ENCODE measurements at regions not wholly inside any gene's neighbourhood (a gene's known extent, or its start where the extent isn't known, plus 50 kb on each side); places are given as distances from the start of the nearest gene placed in this dataset.
"Not testable (repeated sequence)": the region's sequence is repeated elsewhere in the genome, so short reads cannot be mapped to it uniquely, and the experiment has no call there.

DNA sequence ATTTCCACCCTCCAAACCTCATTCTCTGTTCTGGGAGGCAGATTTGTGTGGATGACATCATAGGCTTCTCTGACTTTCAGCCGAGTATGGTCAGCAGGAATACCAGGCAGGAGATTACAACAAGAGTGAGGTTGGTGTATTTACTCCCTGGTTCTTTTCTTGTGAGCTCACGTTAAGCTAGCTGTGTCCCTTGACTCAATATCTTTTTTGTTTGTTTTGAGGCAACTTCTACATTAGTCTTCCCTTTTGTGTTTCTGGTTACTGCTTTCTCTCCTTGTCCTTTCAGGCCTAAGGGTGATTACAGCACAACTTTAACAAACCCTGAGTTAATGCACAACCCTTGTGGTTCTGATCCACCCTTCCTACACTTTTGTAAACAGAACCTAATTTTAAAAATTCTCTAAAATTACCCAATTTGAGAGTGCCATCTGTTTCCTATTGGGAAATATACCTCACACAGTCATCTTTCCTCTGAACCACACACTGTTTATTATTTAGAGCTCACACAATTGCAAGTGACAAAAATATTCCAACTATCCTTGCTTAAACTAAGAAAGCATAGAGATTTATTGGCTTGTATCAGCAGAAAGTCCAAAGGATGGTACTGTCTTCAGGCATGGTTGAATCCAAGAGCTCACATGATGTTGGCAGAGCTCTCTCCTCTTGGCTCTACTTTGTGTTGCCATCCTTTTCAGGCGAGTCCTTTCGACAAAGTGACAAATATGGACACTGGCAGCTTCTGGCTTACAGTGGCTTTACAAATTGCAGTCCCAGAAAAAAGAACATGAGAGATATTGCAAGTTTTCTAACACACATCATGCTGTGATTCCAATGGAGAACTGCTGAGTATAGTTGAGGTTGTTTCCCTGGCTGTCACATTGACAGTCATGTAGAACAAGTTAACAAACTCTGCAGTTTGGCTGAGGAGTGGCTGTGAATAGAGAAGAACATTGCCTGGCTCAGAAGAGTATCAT, 150.5 kb upstream of the DDIT4L start:
- Mint-ChIP-seq H3K9me3 (no peaks in the 10 kb centered on the region), H3K27me3 (no peaks in the 10 kb centered on the region), H3K4me1 (ENCODE audit: low read depth) (no peaks in the 10 kb centered on the region), H3K27ac (no peak overlapping the region), H3K4me3 (no peak overlapping the region), H3K36me3 (ENCODE audit: low read depth) (no peaks in the 10 kb centered on the region)
- H3K9me3 ChIP-seq (ENCODE audit: control insufficient read depth in 1 of 2, insufficient read depth in 1 of 2, low read length in 2 of 2) = no peaks in the 10 kb centered on the region
- TF ChIP-seq CTCF (IDR thresholded peaks at IDR 0.05) = no peak
- no peak for ATAC-seq (ENCODE audit: poor library complexity)
- H3K4me1 ChIP-seq (ENCODE audit: insufficient read depth, low read length) = no peaks in the 10 kb centered on the region
- H3K4me3 ChIP-seq (ENCODE audit: low read length) = no peak overlapping the region
- ChIA-PET POLR2A (no interaction called here), CTCF (no interaction called here)
- intact Hi-C loops (cut with DNase I, micrococcal nuclease) = no loop called here
- H3K27me3 ChIP-seq (ENCODE audit: control insufficient read depth in 1 of 2, insufficient read depth in 2 of 2, low read length in 2 of 2) = no peaks in the 10 kb centered on the region
- H3K36me3 ChIP-seq (ENCODE audit: insufficient read depth, low read length) = no peaks in the 10 kb centered on the region
- H3K27ac ChIP-seq (ENCODE audit: low read depth in 1 of 2, low read length in 2 of 2) = no peak overlapping the region
- no peak for DNase-seq

GRCh38 chr4:100339870-100340269, 149.6 kb upstream of the DDIT4L start:
- H3K36me3 ChIP-seq (ENCODE audit: insufficient read depth, low read length) = no peaks in the 10 kb centered on the region
- H3K36me3 Mint-ChIP-seq (ENCODE audit: low read depth) = no peaks in the 10 kb centered on the region
- no peaks in the 10 kb centered on the region for H3K4me1 ChIP-seq (ENCODE audit: insufficient read depth, low read length)
- ATAC-seq (ENCODE audit: poor library complexity) (no peak), DNase-seq (no peak)
- no peaks in the 10 kb centered on the region for H3K27me3 Mint-ChIP-seq
- H3K4me3 Mint-ChIP-seq = no peak overlapping the region
- no peak overlapping the region for H3K27ac Mint-ChIP-seq
- no peak overlapping the region for H3K27ac ChIP-seq (ENCODE audit: low read depth in 1 of 2, low read length in 2 of 2)
- H3K9me3 ChIP-seq (ENCODE audit: control insufficient read depth in 1 of 2, insufficient read depth in 1 of 2, low read length in 2 of 2) = no peaks in the 10 kb centered on the region
- no peak overlapping the region for H3K4me3 ChIP-seq (ENCODE audit: low read length)
- CTCF ChIA-PET = no interaction called here
- no peaks in the 10 kb centered on the region for H3K27me3 ChIP-seq (ENCODE audit: control insufficient read depth in 1 of 2, insufficient read depth in 2 of 2, low read length in 2 of 2)
- no peak for TF ChIP-seq CTCF (IDR thresholded peaks at IDR 0.05)
- POLR2A ChIA-PET = no interaction called here
- H3K9me3 Mint-ChIP-seq = peaks cover 4% of the 10 kb centered on the region
- intact Hi-C loops (cut with DNase I, micrococcal nuclease) = no loop called here
- no peaks in the 10 kb centered on the region for H3K4me1 Mint-ChIP-seq (ENCODE audit: low read depth)

- H3K4me3 ChIP-seq (ENCODE audit: low read length); H3K36me3 ChIP-seq (ENCODE audit: insufficient read depth, low read length); CTCF ChIA-PET; H3K4me3 Mint-ChIP-seq; H3K27ac Mint-ChIP-seq; H3K27ac ChIP-seq (ENCODE audit: low read depth in 1 of 2, low read length in 2 of 2); intact Hi-C loops (cut with DNase I, micrococcal nuclease); H3K4me1 ChIP-seq (ENCODE audit: insufficient read depth, low read length); H3K36me3 Mint-ChIP-seq (ENCODE audit: low read depth); ATAC-seq (ENCODE audit: poor library complexity); POLR2A ChIA-PET; H3K4me1 Mint-ChIP-seq (ENCODE audit: low read depth); H3K27me3 ChIP-seq (ENCODE audit: control insufficient read depth in 1 of 2, insufficient read depth in 2 of 2, low read length in 2 of 2); DNase-seq: not testable (repeated sequence)
- peaks cover 15% of the 10 kb centered on the region for H3K27me3 Mint-ChIP-seq
- peaks cover 5 to 12% of the 10 kb centered on the region in 2 experiments for H3K9me3 ChIP-seq (ENCODE audit: control insufficient read depth in 1 of 2, insufficient read depth in 1 of 2, low read length in 2 of 2)
- H3K9me3 Mint-ChIP-seq = peaks cover 16% of the 10 kb centered on the region
Observed at GRCh38 chr4:100333491-100333890, 143.2 kb upstream of the DDIT4L start.

All from CD4-positive, alpha-beta T cell (primary cell).